ENCODE measurements at regions not wholly inside any gene's neighbourhood (a gene's known extent, or its start where the extent isn't known, plus 50 kb on each side); places are given as distances from the start of the nearest gene placed in this dataset.
"Not testable (repeated sequence)": the region's sequence is repeated elsewhere in the genome, so short reads cannot be mapped to it uniquely, and the experiment has no call there.

- DNase-seq (ENCODE audit: low spot score); H3K9me3 ChIP-seq (ENCODE audit: control insufficient read depth in 4 of 4, low read length in 3 of 4); H3K4me3 ChIP-seq (ENCODE audit: low read depth in 1 of 3, low read length in 3 of 3); H3K4me1 ChIP-seq (ENCODE audit: control insufficient read depth in 4 of 4, insufficient read depth in 4 of 4, low read length in 3 of 4); H3K27ac ChIP-seq (ENCODE audit: low read depth in 1 of 2, low read length in 2 of 2); H3K27me3 ChIP-seq (ENCODE audit: control insufficient read depth in 4 of 4, insufficient read depth in 4 of 4, low read length in 3 of 4); H3K9ac ChIP-seq (ENCODE audit: low read depth in 1 of 2, low read length in 2 of 2); H3K36me3 ChIP-seq (ENCODE audit: control insufficient read depth in 4 of 4, insufficient read depth in 3 of 4, low read depth in 1 of 4, low read length in 3 of 4): not testable (repeated sequence)
- WGBS = 19% methylated on average over 8 of the region's 19 CpGs
- TF ChIP-seq CTCF (IDR thresholded peaks at IDR 0.05; ENCODE audit: low read depth, low read length, missing input control) (peak; percentile 67), RAD21 (IDR thresholded peaks at IDR 0.05) (peak; percentile 73 to 74)
Measured at GRCh38 chr16:15219679-15220615, 125.9 kb upstream of the RRN3 start.

DNA sequence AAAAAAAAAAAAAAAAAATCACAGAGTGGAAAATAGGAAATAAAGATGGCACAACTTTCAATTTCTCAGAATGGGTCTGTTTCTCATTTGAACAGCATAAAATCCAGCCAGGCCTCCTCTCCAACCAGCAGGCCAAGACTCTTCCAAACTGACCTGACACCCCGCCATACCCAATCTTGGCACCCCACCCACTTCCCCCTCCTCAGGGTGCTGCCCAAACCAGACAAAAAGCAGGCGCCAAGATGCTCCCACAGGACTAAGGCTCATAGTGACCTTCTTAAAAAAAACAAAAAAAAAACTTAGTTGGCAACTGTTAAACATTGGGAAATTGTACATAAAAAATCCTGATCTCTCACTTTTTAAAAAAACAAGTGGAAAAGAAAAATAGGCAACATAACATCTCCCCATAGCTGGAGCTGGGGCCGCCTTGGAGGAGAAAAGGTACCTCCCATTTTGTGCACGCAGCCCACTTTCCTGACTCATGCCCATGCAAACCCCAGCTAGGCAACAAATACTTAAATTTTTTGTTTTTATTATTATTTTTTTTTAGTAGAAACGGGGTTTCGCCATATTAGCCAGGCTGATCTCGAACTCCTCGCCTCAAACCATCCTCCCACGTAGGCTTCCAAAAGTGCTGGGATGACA is 124.9 kb upstream of the RRN3 start:
- H3K9me3 ChIP-seq (ENCODE audit: control insufficient read depth in 4 of 4, low read length in 3 of 4); H3K27me3 ChIP-seq (ENCODE audit: control insufficient read depth in 4 of 4, insufficient read depth in 4 of 4, low read length in 3 of 4): not testable (repeated sequence)
- WGBS = 87% methylated on average over 7 of the region's 9 CpGs

GRCh38 chr16:15207202-15207981 is 113.3 kb upstream of the RRN3 start:
- not testable (repeated sequence) for H3K27me3 ChIP-seq (ENCODE audit: control insufficient read depth in 4 of 4, insufficient read depth in 4 of 4, low read length in 3 of 4); H3K27ac ChIP-seq (ENCODE audit: low read depth in 1 of 2, low read length in 2 of 2); H3K9me3 ChIP-seq (ENCODE audit: control insufficient read depth in 4 of 4, low read length in 3 of 4); H3K4me3 ChIP-seq (ENCODE audit: low read depth in 1 of 3, low read length in 3 of 3); H3K36me3 ChIP-seq (ENCODE audit: control insufficient read depth in 4 of 4, insufficient read depth in 3 of 4, low read depth in 1 of 4, low read length in 3 of 4); DNase-seq (ENCODE audit: low spot score); H3K9ac ChIP-seq (ENCODE audit: low read depth in 1 of 2, low read length in 2 of 2); H3K4me1 ChIP-seq (ENCODE audit: control insufficient read depth in 4 of 4, insufficient read depth in 4 of 4, low read length in 3 of 4)
- WGBS = 61% methylated on average over 6 of the region's 10 CpGs

More for the DNA sequence above, 124.9 kb upstream of the RRN3 start:
- not testable (repeated sequence) for H3K4me3 ChIP-seq (ENCODE audit: low read depth in 1 of 3, low read length in 3 of 3); DNase-seq (ENCODE audit: low spot score); H3K36me3 ChIP-seq (ENCODE audit: control insufficient read depth in 4 of 4, insufficient read depth in 3 of 4, low read depth in 1 of 4, low read length in 3 of 4); H3K27ac ChIP-seq (ENCODE audit: low read depth in 1 of 2, low read length in 2 of 2); H3K9ac ChIP-seq (ENCODE audit: low read depth in 1 of 2, low read length in 2 of 2); H3K4me1 ChIP-seq (ENCODE audit: control insufficient read depth in 4 of 4, insufficient read depth in 4 of 4, low read length in 3 of 4)

GRCh38 chr16:15206439-15206838 is 112.4 kb upstream of the RRN3 start:
- not testable (repeated sequence) for H3K36me3 ChIP-seq (ENCODE audit: control insufficient read depth in 4 of 4, insufficient read depth in 3 of 4, low read depth in 1 of 4, low read length in 3 of 4); H3K27ac ChIP-seq (ENCODE audit: low read depth in 1 of 2, low read length in 2 of 2); DNase-seq (ENCODE audit: low spot score); H3K27me3 ChIP-seq (ENCODE audit: control insufficient read depth in 4 of 4, insufficient read depth in 4 of 4, low read length in 3 of 4); H3K9ac ChIP-seq (ENCODE audit: low read depth in 1 of 2, low read length in 2 of 2); H3K4me3 ChIP-seq (ENCODE audit: low read depth in 1 of 3, low read length in 3 of 3); H3K4me1 ChIP-seq (ENCODE audit: control insufficient read depth in 4 of 4, insufficient read depth in 4 of 4, low read length in 3 of 4); H3K9me3 ChIP-seq (ENCODE audit: control insufficient read depth in 4 of 4, low read length in 3 of 4)
- WGBS = 61% methylated on average over 7 of the region's 9 CpGs

GRCh38 chr16:15205939-15206338 is 111.9 kb upstream of the RRN3 start:
- H3K9ac ChIP-seq (ENCODE audit: low read depth in 1 of 2, low read length in 2 of 2); H3K4me1 ChIP-seq (ENCODE audit: control insufficient read depth in 4 of 4, insufficient read depth in 4 of 4, low read length in 3 of 4); H3K27ac ChIP-seq (ENCODE audit: low read depth in 1 of 2, low read length in 2 of 2); DNase-seq (ENCODE audit: low spot score); H3K27me3 ChIP-seq (ENCODE audit: control insufficient read depth in 4 of 4, insufficient read depth in 4 of 4, low read length in 3 of 4); H3K4me3 ChIP-seq (ENCODE audit: low read depth in 1 of 3, low read length in 3 of 3); H3K9me3 ChIP-seq (ENCODE audit: control insufficient read depth in 4 of 4, low read length in 3 of 4); H3K36me3 ChIP-seq (ENCODE audit: control insufficient read depth in 4 of 4, insufficient read depth in 3 of 4, low read depth in 1 of 4, low read length in 3 of 4): not testable (repeated sequence)
- 71% methylated on average over 5 of the region's 5 CpGs for WGBS

- H3K36me3 ChIP-seq (ENCODE audit: control insufficient read depth in 4 of 4, insufficient read depth in 3 of 4, low read depth in 1 of 4, low read length in 3 of 4); H3K4me1 ChIP-seq (ENCODE audit: control insufficient read depth in 4 of 4, insufficient read depth in 4 of 4, low read length in 3 of 4); H3K27ac ChIP-seq (ENCODE audit: low read depth in 1 of 2, low read length in 2 of 2); H3K9me3 ChIP-seq (ENCODE audit: control insufficient read depth in 4 of 4, low read length in 3 of 4); DNase-seq (ENCODE audit: low spot score); H3K4me3 ChIP-seq (ENCODE audit: low read depth in 1 of 3, low read length in 3 of 3); H3K9ac ChIP-seq (ENCODE audit: low read depth in 1 of 2, low read length in 2 of 2); H3K27me3 ChIP-seq (ENCODE audit: control insufficient read depth in 4 of 4, insufficient read depth in 4 of 4, low read length in 3 of 4): not testable (repeated sequence)
- 89% methylated on average over 4 of the region's 5 CpGs for WGBS
Measured at GRCh38 chr16:15204571-15204970, 110.5 kb upstream of the RRN3 start.

DNA sequence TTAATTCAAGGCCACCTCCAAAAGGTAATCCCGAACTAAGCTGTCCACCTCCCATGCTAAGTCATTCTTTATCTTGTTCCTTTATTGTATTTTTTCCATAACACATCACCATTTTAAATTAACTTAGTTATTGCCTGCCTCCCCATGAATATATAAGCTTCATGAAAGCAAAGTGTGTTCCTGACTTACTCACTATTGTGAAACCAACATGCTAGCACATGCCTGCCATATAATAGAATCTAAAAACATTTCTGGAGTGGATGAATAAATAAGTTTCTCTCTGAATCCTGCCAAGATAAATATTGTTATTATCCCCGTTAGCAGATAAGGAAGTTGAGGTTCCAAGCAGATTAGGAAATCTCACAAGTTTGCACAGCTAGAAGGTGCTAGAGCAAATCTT is 98.7 kb upstream of the RRN3 start:
- DNase-seq (ENCODE audit: low spot score); H3K27ac ChIP-seq (ENCODE audit: low read depth in 1 of 2, low read length in 2 of 2); H3K9me3 ChIP-seq (ENCODE audit: control insufficient read depth in 4 of 4, low read length in 3 of 4); H3K4me3 ChIP-seq (ENCODE audit: low read depth in 1 of 3, low read length in 3 of 3); H3K36me3 ChIP-seq (ENCODE audit: control insufficient read depth in 4 of 4, insufficient read depth in 3 of 4, low read depth in 1 of 4, low read length in 3 of 4); H3K27me3 ChIP-seq (ENCODE audit: control insufficient read depth in 4 of 4, insufficient read depth in 4 of 4, low read length in 3 of 4); H3K9ac ChIP-seq (ENCODE audit: low read depth in 1 of 2, low read length in 2 of 2); H3K4me1 ChIP-seq (ENCODE audit: control insufficient read depth in 4 of 4, insufficient read depth in 4 of 4, low read length in 3 of 4): not testable (repeated sequence)
- 91% methylated on average over 1 of the region's 2 CpGs for WGBS

Measured in liver (tissue), 8 donors.